CD14-positive monocyte (primary cell): ENCODE measurements at regions not wholly inside any gene's neighbourhood (a gene's known extent, or its start where the extent isn't known, plus 50 kb on each side); places are given as distances from the start of the nearest gene placed in this dataset.

Experiments
- DNase-seq, 3 donors: peaks; one replicate each; pipeline ENCODE4 v3.0.0-alpha.2; 2011 to 2022
- H2AFZ ChIP-seq: 2 replicates; pipeline ENCODE4 v1.6.0; 2012; ENCODE audit warnings: mild to moderate bottlenecking, low read depth, low read length, inconsistent platforms; ENCODE audit not compliant: insufficient read depth, poor library complexity, severe bottlenecking
- H3K27ac ChIP-seq, 2 donors: 1 replicate in 1 of 2; 2 replicates in 1 of 2; pipeline ENCODE4 v1.5.1; 2012 to 2013; ENCODE audit warnings: low read length in 2 of 2, control low read depth in 1 of 2, inconsistent platforms in 1 of 2, low read depth in 1 of 2, mild to moderate bottlenecking in 1 of 2
- H3K27me3 ChIP-seq, 2 donors: one replicate each; pipeline versions ENCODE4 v1.6.0 to v1.6.1; 2011 to 2013; ENCODE audit warnings: low read length in 2 of 2; ENCODE audit not compliant: control insufficient read depth in 2 of 2, insufficient read depth in 2 of 2
- H3K36me3 ChIP-seq, 2 donors: replicated peaks in 1 of 2; 1 replicate in 1 of 2; 2 replicates in 1 of 2; pipeline versions ENCODE4 v1.5.1 to v1.6.1; 2012 to 2013; ENCODE audit warnings: low read length in 2 of 2, control low read depth in 1 of 2, inconsistent platforms in 1 of 2, mild to moderate bottlenecking in 1 of 2; ENCODE audit not compliant: insufficient read depth in 2 of 2, control insufficient read depth in 1 of 2
- H3K4me1 ChIP-seq, 2 donors: 1 replicate in 1 of 2; 2 replicates in 1 of 2; pipeline versions ENCODE4 v1.5.1 to v1.6.1; 2012 to 2013; ENCODE audit warnings: low read length in 2 of 2, control low read depth in 1 of 2, inconsistent platforms in 1 of 2, mild to moderate bottlenecking in 1 of 2, moderate library complexity in 1 of 2; ENCODE audit not compliant: insufficient read depth in 2 of 2, control insufficient read depth in 1 of 2
- H3K4me2 ChIP-seq: replicated peaks from 2 replicates; pipeline ENCODE3; 2012; ENCODE audit warnings: low read length, moderate library complexity, mild to moderate bottlenecking; ENCODE audit not compliant: poor library complexity, severe bottlenecking; ENCODE audit errors: extremely low read depth
- H3K4me3 ChIP-seq, 3 experiments: fragments of 200-600 bp in 1 of 3; sonication (generic) in 1 of 3; replicated peaks in 1 of 3; 1 replicate in 2 of 3; 2 replicates in 1 of 3; pipeline ENCODE4 v1.5.1; 2011 to 2013; ENCODE audit warnings: low read length in 3 of 3, mild to moderate bottlenecking in 3 of 3, control low read depth in 2 of 3, low read depth in 2 of 3, inconsistent platforms in 1 of 3, moderate library complexity in 1 of 3
- H3K79me2 ChIP-seq: 2 replicates; pipeline ENCODE4 v1.6.0; 2012; ENCODE audit warnings: mild to moderate bottlenecking, control low read depth, inconsistent platforms, low read length, moderate library complexity; ENCODE audit not compliant: insufficient read depth
- H3K9ac ChIP-seq: 2 replicates; pipeline ENCODE4 v1.6.0; 2017; ENCODE audit warnings: low read length, mild to moderate bottlenecking; ENCODE audit not compliant: insufficient read depth, poor library complexity, severe bottlenecking
- H3K9me3 ChIP-seq, 2 donors: replicated peaks in 1 of 2; 1 replicate in 1 of 2; 2 replicates in 1 of 2; pipeline versions ENCODE4 v1.5.1 to v1.6.1; 2012 to 2013; ENCODE audit warnings: low read length in 2 of 2, control low read depth in 1 of 2; ENCODE audit not compliant: control insufficient read depth in 1 of 2, insufficient read depth in 1 of 2
- H4K20me1 ChIP-seq: 2 replicates; pipeline ENCODE4 v1.6.0; 2012; ENCODE audit warnings: mild to moderate bottlenecking, low read length, control low read depth, moderate library complexity; ENCODE audit not compliant: insufficient read depth
- H3K27ac Mint-ChIP-seq, 7 donors: one replicate each; pipeline ENCODE4 v1.8.0; 2020; ENCODE audit warnings: mild to moderate bottlenecking in 7 of 7, mixed read lengths in 7 of 7, moderate library complexity in 6 of 7, inconsistent platforms in 2 of 7
- H3K27me3 Mint-ChIP-seq, 3 donors: one replicate each; pipeline ENCODE4 v1.8.0; 2021 to 2022; ENCODE audit warnings: low read depth in 3 of 3, mild to moderate bottlenecking in 3 of 3, mixed read lengths in 3 of 3, moderate library complexity in 3 of 3, inconsistent platforms in 1 of 3
- H3K36me3 Mint-ChIP-seq, 2 donors: one replicate each; pipeline ENCODE4 v1.8.0; 2020; ENCODE audit warnings: mixed read lengths in 2 of 2, inconsistent platforms in 1 of 2, mild to moderate bottlenecking in 1 of 2
- H3K4me1 Mint-ChIP-seq: one replicate; pipeline ENCODE4 v1.8.0; 2020; ENCODE audit warnings: mild to moderate bottlenecking, mixed read lengths
- H3K4me3 Mint-ChIP-seq, 2 donors: one replicate each; pipeline ENCODE4 v1.8.0; 2020; ENCODE audit warnings: mild to moderate bottlenecking in 2 of 2, mixed read lengths in 2 of 2, moderate library complexity in 1 of 2
- H3K9me3 Mint-ChIP-seq, 7 donors: one replicate each; pipeline ENCODE4 v1.8.0; 2020 to 2022; ENCODE audit warnings: mixed read lengths in 7 of 7, mild to moderate bottlenecking in 6 of 7, moderate library complexity in 6 of 7, inconsistent platforms in 2 of 7
- CTCF ChIP-seq: fragments of 200-600 bp; IDR thresholded peaks from one replicate; pipeline ENCODE4 v1.8.0; 2022; ENCODE audit warnings: antibody characterized with exemption, mild to moderate bottlenecking
- WGBS: methylation state at CpG from one replicate; pipeline ENCODE4 v1.1.5; 2013; ENCODE audit warnings: missing lambda C conversion rate; ENCODE audit not compliant: insufficient coverage; 5-methylcytosine and 5-hydroxymethylcytosine counted together
- intact Hi-C, 2 donors: fragments of 100-400 bp; cut with micrococcal nuclease; formaldehyde crosslinking; loops; one replicate each; pipeline versions ENCODE4 v1.15.0 to v1.15.1; 2023

- Mint-ChIP-seq H3K4me3 (no peak overlapping the region), H3K27me3 (peaks cover 27 to 42% (median 37%) of the 10 kb centered on the region in 3 donors), H3K9me3 (peaks cover 0 to 6% (median 0%) of the 10 kb centered on the region in 7 donors), H3K27ac (no peak overlapping the region), H3K36me3 (no peaks in the 10 kb centered on the region), H3K4me1 (no peaks in the 10 kb centered on the region)
- Histone ChIP-seq H3K27me3 (peaks cover 4 to 37% of the 10 kb centered on the region in 2 donors), H3K4me3 (no peak overlapping the region), H2AFZ (no peak overlapping the region), H3K9ac (no peak overlapping the region), H3K36me3 (no peaks in the 10 kb centered on the region), H3K79me2 (no peaks in the 10 kb centered on the region), H3K4me1 (no peaks in the 10 kb centered on the region), H3K27ac (no peak overlapping the region), H3K9me3 (no peaks in the 10 kb centered on the region), H4K20me1 (no peaks in the 10 kb centered on the region), H3K4me2 (no peak overlapping the region)
- TF ChIP-seq CTCF = no peak
- intact Hi-C loops = no loop called here
- DNase-seq = no peak
- 94% methylated on average over 13 of the region's 15 CpGs for WGBS
Measured at GRCh38 chr20:56954797-56955196, 311.6 kb downstream of the BMP7 start.

DNA sequence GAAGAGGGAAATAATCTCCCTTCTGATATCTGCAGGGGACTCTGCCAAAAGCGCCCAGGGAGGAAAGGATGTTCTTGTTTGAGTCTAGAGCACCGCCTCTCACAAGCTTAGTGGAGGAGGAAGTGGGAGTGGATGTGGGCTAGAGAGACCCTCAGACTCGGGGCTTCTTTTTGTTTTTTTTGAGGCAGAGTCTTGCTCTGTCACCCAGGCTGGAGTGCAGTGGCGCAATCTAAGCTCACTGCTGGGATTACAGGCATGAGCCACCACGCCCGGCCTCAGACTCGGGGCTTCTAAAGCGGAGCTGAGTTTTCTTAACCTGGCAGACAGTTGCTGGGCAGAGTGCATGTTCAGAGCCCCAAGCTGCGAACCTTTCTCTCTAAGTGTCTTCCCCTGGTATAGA is 310.8 kb downstream of the BMP7 start:
- Histone ChIP-seq H3K9ac (no peak overlapping the region), H3K27me3 (peaks cover 4 to 39% of the 10 kb centered on the region in 2 donors), H3K27ac (no peak overlapping the region), H2AFZ (no peak overlapping the region), H3K4me3 (no peak overlapping the region), H3K4me1 (no peaks in the 10 kb centered on the region), H3K36me3 (no peaks in the 10 kb centered on the region), H3K4me2 (no peak overlapping the region), H3K9me3 (no peaks in the 10 kb centered on the region), H4K20me1 (no peaks in the 10 kb centered on the region), H3K79me2 (no peaks in the 10 kb centered on the region)
- H3K36me3 Mint-ChIP-seq = no peaks in the 10 kb centered on the region
- H3K4me3 Mint-ChIP-seq = no peak overlapping the region
- no peak for TF ChIP-seq CTCF
- H3K27ac Mint-ChIP-seq = no peak overlapping the region
- H3K4me1 Mint-ChIP-seq = no peaks in the 10 kb centered on the region
- intact Hi-C loops = no loop called here
- peaks cover 0 to 6% (median 0%) of the 10 kb centered on the region in 7 donors for H3K9me3 Mint-ChIP-seq
- peaks cover 29 to 42% (median 36%) of the 10 kb centered on the region in 3 donors for H3K27me3 Mint-ChIP-seq
- WGBS = 17% methylated on average over 7 of the region's 9 CpGs
- DNase-seq = no peak
